Uterus (tissue), 3 donors: ENCODE measurements at regions not wholly inside any gene's neighbourhood (a gene's known extent, or its start where the extent isn't known, plus 50 kb on each side); places are given as distances from the start of the nearest gene placed in this dataset.

Experiments
- DNase-seq, 2 donors: peaks; one replicate each; pipeline ENCODE4 v3.0.0-alpha.2; 2019 to 2020
- H3K27ac ChIP-seq, 2 donors: fragments of 200-600 bp; sonication (generic); 1 replicate in 1 of 2; 2 replicates in 1 of 2; pipeline ENCODE4 v1.5.1; 2016 to 2018
- H3K27me3 ChIP-seq, 2 donors: fragments of 200-600 bp; sonication (generic); one replicate each; pipeline ENCODE4 v1.5.1; 2018 to 2019; ENCODE audit warnings: control low read depth in 1 of 2
- H3K36me3 ChIP-seq, 2 donors: fragments of 200-600 bp; sonication (generic); one replicate each; pipeline ENCODE4 v1.5.1; 2019; ENCODE audit warnings: control low read depth in 1 of 2
- H3K4me1 ChIP-seq, 2 donors: fragments of 200-600 bp; sonication (generic); one replicate each; pipeline ENCODE4 v1.5.1; 2018 to 2019; ENCODE audit warnings: control low read depth in 1 of 2
- H3K4me3 ChIP-seq, 2 donors: fragments of 200-600 bp; sonication (generic); 1 replicate in 1 of 2; 2 replicates in 1 of 2; pipeline ENCODE4 v1.5.1; 2018 to 2019; ENCODE audit warnings: mild to moderate bottlenecking in 1 of 2
- H3K9me3 ChIP-seq, 2 donors: fragments of 200-600 bp; sonication (generic); one replicate each; pipeline ENCODE4 v1.5.1; 2019; ENCODE audit warnings: control low read depth in 1 of 2
- POLR2A ChIP-seq, 2 donors: fragments of 450-650 bp; IDR thresholded peaks; one replicate each; pipeline ENCODE4 v1.6.1; 2016; ENCODE audit warnings: antibody characterized with exemption in 2 of 2, mild to moderate bottlenecking in 1 of 2, moderate library complexity in 1 of 2
- intact Hi-C: fragments of 100-400 bp; cut with DNase I; formaldehyde crosslinking; loops from one replicate; pipeline ENCODE4 v1.15.1; 2023; ENCODE audit warnings: low total_unique reads
- TF ChIP-seq, protein P1 (sequence below), 4 experiments: fragments of 200-600 bp in 2 of 4; fragments of 450-650 bp in 2 of 4; sonication (generic) in 2 of 4; IDR thresholded peaks; one replicate each; pipeline ENCODE4 v1.5.1; 2016 to 2019; ENCODE audit warnings: antibody characterized with exemption in 4 of 4, mild to moderate bottlenecking in 2 of 4, moderate library complexity in 1 of 4
- donor health status: DM: yes; HTN: yes; CAD: no.

- intact Hi-C loops: no loop called here
- Histone ChIP-seq H3K27me3 (no peaks in the 10 kb centered on the region), H3K4me3 (no peak overlapping the region), H3K9me3 (no peaks in the 10 kb centered on the region), H3K36me3 (no peaks in the 10 kb centered on the region), H3K27ac (no peak overlapping the region), H3K4me1 (no peaks in the 10 kb centered on the region)
- TF ChIP-seq, protein P1, sequence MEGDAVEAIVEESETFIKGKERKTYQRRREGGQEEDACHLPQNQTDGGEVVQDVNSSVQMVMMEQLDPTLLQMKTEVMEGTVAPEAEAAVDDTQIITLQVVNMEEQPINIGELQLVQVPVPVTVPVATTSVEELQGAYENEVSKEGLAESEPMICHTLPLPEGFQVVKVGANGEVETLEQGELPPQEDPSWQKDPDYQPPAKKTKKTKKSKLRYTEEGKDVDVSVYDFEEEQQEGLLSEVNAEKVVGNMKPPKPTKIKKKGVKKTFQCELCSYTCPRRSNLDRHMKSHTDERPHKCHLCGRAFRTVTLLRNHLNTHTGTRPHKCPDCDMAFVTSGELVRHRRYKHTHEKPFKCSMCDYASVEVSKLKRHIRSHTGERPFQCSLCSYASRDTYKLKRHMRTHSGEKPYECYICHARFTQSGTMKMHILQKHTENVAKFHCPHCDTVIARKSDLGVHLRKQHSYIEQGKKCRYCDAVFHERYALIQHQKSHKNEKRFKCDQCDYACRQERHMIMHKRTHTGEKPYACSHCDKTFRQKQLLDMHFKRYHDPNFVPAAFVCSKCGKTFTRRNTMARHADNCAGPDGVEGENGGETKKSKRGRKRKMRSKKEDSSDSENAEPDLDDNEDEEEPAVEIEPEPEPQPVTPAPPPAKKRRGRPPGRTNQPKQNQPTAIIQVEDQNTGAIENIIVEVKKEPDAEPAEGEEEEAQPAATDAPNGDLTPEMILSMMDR (IDR thresholded peaks at IDR 0.05): no peak
- no peak for TF ChIP-seq POLR2A (IDR thresholded peaks at IDR 0.05)
- no peak for DNase-seq
Measured at GRCh38 chr11:116698080-116698479, 74.7 kb downstream of the BUD13 start.

GRCh38 chr11:116697639-116698038 lies 75.1 kb downstream of the BUD13 start:
- Histone ChIP-seq H3K4me1 (no peaks in the 10 kb centered on the region), H3K27me3 (no peaks in the 10 kb centered on the region), H3K4me3 (no peak overlapping the region), H3K27ac (no peak overlapping the region), H3K9me3 (no peaks in the 10 kb centered on the region), H3K36me3 (no peaks in the 10 kb centered on the region)
- DNase-seq: no peak
- TF ChIP-seq, protein P1 (IDR thresholded peaks at IDR 0.05): no peak
- TF ChIP-seq POLR2A (IDR thresholded peaks at IDR 0.05): no peak
- intact Hi-C loops: no loop called here

DNA sequence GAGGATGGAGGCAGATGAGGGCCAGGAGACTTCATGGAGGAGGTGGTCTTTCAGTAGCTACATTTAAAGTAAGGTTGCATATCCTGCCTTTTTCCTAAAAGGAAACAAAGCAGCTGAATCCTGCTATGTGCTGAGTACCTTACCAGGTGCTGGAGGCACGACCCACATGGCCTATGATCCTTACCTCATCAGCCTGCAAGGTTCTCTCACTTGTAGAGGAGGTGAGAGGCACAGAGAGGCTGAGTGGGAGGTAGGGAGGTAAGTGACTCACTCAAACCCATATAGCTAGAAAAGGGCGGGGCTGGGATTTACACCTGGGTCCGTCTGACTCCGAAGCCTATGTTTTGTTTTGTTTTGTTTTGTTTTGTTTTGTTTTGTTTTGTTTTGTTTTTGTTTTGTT lies 75.8 kb downstream of the BUD13 start:
- no peaks in the 10 kb centered on the region for H3K4me1 ChIP-seq
- H3K36me3 ChIP-seq: no peaks in the 10 kb centered on the region
- H3K4me3 ChIP-seq: no peak overlapping the region
- H3K9me3 ChIP-seq: no peaks in the 10 kb centered on the region
- H3K27me3 ChIP-seq: no peaks in the 10 kb centered on the region
- DNase-seq: no peak
- TF ChIP-seq POLR2A (IDR thresholded peaks at IDR 0.05): no peak
- TF ChIP-seq, protein P1 (IDR thresholded peaks at IDR 0.05): no peak
- H3K27ac ChIP-seq: no peak overlapping the region
- intact Hi-C loops: no loop called here

- peak in 1 of 2 donors; percentile 7 for DNase-seq
Measured at GRCh38 chr11:116696381-116696941, 76.3 kb downstream of the BUD13 start.

DNA sequence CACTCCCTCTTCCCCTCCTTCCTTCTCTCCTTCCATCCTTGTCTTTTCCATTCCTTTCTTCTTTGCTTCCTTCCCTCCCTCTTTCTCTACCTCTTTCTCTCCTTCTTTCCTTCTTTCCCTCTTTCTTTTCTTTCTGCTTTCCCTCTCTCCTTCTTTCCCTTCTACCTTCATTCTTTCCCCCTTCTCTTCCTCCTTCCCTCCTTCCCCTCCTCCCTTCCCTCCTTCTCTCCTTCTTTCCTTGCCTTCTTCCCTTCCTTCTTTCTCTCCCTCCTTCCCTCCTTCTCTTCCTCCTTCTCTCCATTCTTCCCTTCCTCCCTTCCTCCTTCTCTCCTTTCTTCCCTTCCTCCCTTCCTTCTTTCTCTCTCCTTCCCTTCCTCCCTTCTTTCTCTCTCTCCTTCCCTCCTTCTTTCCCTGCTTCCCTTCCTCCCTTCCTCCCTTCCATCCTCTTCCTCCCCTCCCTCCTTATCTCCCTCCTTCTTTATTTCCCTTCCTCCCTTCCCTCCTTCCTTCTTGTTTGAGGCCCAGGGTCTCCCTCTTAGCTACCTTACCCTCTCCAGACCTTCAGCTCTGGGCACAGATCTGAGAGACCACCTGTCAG lies 77.0 kb downstream of the BUD13 start:
- DNase-seq: no peak
- Histone ChIP-seq H3K27me3 (no peaks in the 10 kb centered on the region), H3K4me3 (no peak overlapping the region), H3K9me3 (no peaks in the 10 kb centered on the region), H3K36me3 (no peaks in the 10 kb centered on the region), H3K27ac (no peak overlapping the region), H3K4me1 (no peaks in the 10 kb centered on the region)
- intact Hi-C loops: no loop called here
- TF ChIP-seq POLR2A (IDR thresholded peaks at IDR 0.05): no peak
- TF ChIP-seq, protein P1 (IDR thresholded peaks at IDR 0.05): no peak

More at GRCh38 chr11:116696381-116696941, 76.3 kb downstream of the BUD13 start:
- Histone ChIP-seq H3K4me3 (no peak overlapping the region), H3K27me3 (no peaks in the 10 kb centered on the region), H3K9me3 (no peaks in the 10 kb centered on the region), H3K36me3 (no peaks in the 10 kb centered on the region), H3K27ac (no peak overlapping the region), H3K4me1 (no peaks in the 10 kb centered on the region)
- intact Hi-C loops: no loop called here
- TF ChIP-seq POLR2A (IDR thresholded peaks at IDR 0.05): no peak
- TF ChIP-seq, protein P1 (IDR thresholded peaks at IDR 0.05): no peak
